ENCODE measurements at regions not wholly inside any gene's neighbourhood (a gene's known extent, or its start where the extent isn't known, plus 50 kb on each side); places are given as distances from the start of the nearest gene placed in this dataset.
A peak's percentile ranks its signal among the peaks of the same experiment; 100 is the strongest.

DNA sequence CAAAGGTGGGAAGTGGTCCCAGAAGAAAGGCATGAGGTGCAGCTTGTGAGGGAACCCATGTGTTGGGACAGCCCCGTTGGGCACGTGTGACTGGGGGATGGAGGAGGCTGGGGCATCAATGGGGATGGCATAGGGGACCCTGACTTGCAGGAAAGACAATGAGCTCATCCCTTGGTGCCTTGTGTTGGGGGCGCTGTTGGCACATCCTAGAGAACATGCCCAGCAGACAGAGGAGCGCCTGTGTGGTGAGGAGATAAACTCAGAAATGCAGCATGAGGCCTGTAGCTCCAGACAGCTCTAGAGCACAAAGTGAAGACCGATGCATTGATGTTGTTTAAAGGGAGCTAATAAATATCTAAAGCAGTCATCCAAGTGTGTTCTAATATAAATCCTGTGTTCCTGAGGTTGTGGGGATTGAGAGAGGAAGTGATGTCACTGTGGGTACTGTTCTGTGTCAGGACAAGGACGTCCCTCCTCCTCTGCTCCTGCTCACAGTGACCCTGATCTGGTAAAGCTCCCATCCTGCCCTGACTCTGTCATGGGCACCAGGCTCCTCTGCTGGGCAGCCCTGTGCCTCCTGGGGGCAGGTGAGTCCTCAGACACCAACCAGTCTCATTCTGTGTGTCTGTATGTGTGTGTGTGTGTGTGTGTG is 126.1 kb upstream of the PRSS58 start:
- H3K27ac Mint-ChIP-seq, result peak overlapping the region; percentile 83 to 94
- no peaks in the 10 kb centered on the region for H3K36me3 Mint-ChIP-seq
- peak; percentile 70 to 73 for ATAC-seq
- DNase-seq (ENCODE audit: low spot score in 2 of 2), result peak in 1 of 2 donors; percentile 30
- H3K9me3 Mint-ChIP-seq, result no peaks in the 10 kb centered on the region

DNA sequence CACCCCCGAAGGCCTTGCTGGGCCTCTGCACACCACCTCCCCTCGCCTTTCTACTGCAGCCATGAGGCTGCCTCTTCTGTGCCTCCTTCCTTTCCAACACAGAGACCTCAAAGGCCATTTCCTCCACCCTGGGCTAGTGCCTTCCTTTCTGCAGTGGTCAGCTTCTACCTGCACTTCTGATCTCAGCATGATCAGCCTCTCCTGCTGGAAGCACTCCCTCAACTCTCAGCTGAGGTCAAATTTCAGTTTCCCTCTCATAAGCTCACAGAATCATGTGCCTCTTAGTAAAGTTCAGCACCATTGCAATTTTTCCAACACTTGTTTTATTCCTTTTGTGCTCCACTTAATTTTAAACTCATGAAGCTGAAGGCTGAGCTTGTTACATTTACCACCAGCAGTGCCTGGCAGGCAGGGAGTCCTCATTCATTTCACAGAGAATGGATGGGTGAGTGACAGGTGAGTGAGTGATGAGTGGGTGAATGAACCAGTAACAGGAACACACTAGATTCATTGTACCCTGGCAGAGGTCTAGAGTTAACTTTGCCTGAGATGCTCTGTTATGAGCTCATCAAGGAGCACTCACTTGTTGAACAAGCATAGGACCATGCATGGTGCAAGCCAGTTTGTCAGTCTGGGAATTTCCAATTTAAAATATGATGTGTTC is 124.0 kb upstream of the PRSS58 start:
- Mint-ChIP-seq H3K27ac (no peak overlapping the region), H3K36me3 (no peaks in the 10 kb centered on the region), H3K9me3 (no peaks in the 10 kb centered on the region)
- DNase-seq (ENCODE audit: low spot score in 2 of 2) (no peak), ATAC-seq (no peak)

DNA sequence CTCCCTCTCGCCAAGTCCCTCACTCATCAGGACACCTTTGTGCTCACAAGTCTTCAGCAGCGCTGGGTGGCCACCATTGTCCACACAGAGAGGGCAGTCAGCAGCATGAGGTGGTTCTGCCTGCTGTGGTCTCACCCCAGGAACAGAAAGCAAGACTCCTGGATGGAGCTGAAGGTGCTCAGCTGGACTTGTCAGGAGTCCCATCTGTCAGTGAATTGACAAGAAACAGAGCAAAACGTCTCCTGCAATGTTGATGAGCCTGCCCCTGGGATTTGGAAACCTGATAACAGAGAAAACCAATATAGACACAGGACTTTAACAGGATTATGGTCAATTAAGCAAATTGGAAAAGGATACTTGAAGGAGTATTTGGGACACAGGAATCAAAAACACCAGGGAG is 122.2 kb upstream of the PRSS58 start:
- ATAC-seq, result no peak
- H3K27ac Mint-ChIP-seq, result no peak overlapping the region
- DNase-seq (ENCODE audit: low spot score in 2 of 2), result no peak
- H3K36me3 Mint-ChIP-seq, result no peaks in the 10 kb centered on the region
- H3K9me3 Mint-ChIP-seq, result no peaks in the 10 kb centered on the region

DNA sequence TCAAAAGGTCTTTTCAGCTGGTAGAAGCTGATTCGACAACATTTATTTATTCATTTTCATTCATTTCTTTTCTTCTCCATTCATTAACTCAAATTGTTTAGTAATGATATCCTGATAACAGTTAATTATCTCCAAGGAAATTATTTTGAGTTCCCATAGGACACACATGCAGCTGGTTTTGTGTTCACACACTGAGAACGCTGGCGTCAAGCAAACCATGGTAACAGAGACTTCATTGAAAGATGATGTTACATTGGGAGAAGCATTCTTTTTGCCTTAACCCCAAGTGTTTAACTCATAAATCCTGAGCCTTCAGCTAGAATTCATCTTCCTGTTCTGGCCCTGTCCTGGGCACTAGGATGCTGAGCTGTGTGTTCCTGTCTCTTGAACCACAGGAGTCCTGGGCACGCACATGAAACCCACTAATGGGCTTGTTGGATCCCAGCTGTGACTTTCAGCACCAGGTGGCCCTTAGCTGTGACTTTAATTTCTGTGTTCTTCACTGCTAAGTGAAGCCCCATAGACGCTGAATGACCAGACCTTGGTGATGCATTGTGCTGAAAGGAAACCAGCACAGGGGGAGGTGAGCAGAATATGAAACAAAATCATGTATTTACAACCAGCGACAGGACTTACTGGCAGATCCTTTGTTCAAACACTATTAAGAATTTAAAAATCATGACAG is 121.5 kb upstream of the PRSS58 start:
- no peak for DNase-seq (ENCODE audit: low spot score in 2 of 2)
- no peak for ATAC-seq
- no peaks in the 10 kb centered on the region for H3K36me3 Mint-ChIP-seq
- no peaks in the 10 kb centered on the region for H3K9me3 Mint-ChIP-seq
- H3K27ac Mint-ChIP-seq, result no peak overlapping the region

DNA sequence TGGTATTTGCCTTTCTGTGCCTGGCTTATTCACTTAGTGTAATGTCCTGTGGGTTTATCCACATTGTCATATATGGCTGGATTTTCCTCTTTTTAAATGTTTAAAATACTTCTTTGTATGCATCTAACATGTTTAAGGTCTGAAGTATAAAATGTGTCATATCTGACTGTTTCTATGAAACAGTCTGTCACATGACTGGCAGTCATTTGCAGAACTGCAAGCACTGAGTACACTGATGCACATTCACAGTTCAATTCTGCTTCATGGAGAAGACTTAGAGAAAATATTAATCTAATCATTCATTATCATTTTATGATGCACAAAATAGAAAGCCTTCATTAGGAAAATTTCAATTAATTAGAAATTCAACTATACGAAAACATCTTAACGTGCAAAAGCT is 119.7 kb upstream of the PRSS58 start:
- Mint-ChIP-seq H3K36me3 (no peaks in the 10 kb centered on the region), H3K9me3 (no peaks in the 10 kb centered on the region), H3K27ac (no peak overlapping the region)
- DNase-seq (ENCODE audit: low spot score in 2 of 2) (no peak), ATAC-seq (peak in 1 of 2 donors; percentile 36)

DNA sequence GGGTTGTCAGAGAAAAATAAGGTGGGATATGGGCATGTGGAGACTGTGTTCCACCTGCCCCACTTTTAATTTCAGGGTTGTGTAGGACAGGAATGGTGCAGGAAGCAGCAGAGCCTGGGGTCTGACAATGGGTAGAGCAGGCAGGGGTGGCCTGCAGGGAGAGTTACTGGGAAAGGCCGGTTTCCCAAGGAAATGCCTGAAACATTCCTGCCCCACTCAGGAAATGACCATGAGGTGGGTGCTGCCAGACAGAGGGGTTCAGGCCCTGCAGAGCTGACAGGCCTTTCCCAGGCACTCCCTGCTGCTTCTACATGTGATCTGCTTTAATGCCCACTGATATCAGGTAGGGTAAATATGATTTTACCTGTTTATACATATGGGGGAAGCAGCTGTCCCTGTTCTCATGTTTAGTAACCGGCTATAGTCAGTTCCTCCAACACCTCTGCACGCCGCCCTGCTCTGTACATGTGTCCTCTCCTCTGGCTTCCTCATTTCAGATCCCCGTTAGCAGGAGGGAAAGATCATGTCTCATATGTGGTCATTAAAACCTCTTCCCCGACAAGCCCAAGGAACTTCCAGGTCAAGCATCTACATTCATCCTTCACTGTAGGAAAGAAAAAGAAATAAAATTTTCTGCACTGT is 118.6 kb upstream of the PRSS58 start:
- Mint-ChIP-seq H3K27ac (no peak overlapping the region), H3K36me3 (no peaks in the 10 kb centered on the region), H3K9me3 (no peaks in the 10 kb centered on the region)
- ATAC-seq, result peak; percentile 16 to 22
- DNase-seq (ENCODE audit: low spot score in 2 of 2), result no peak

DNA sequence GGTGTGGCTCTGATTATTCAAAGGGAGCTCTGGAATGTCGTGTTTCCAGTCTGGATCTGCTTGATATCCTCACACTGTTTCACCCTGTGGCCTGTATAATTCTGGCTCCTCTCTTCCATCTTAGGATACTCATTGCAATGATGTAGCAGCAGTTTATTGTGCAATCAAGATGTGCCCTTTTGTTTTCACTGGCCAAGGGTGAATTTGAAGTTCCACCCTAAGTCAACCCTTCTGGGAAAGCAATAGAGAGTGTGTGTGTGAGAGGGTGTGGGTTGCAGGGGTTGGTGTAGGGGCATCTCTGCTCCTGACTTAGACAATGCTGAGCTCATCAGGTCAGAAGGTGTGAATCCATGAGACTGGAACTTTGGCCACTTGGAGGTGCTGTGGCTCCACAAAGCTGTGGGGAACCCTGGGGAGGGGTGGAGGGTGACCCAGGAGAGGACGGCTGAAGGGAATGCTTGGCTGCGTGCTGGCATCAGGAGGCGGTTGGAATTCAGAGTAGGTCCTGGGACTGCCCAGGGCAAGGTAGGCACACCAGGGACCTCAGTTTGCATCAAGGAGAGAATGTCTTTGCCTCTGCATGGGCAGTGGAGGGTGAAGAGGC is 118.0 kb upstream of the PRSS58 start:
- Mint-ChIP-seq H3K27ac (no peak overlapping the region), H3K9me3 (no peaks in the 10 kb centered on the region), H3K36me3 (no peaks in the 10 kb centered on the region)
- no peak for DNase-seq (ENCODE audit: low spot score in 2 of 2)
- ATAC-seq, result peak; percentile 73 to 79

DNA sequence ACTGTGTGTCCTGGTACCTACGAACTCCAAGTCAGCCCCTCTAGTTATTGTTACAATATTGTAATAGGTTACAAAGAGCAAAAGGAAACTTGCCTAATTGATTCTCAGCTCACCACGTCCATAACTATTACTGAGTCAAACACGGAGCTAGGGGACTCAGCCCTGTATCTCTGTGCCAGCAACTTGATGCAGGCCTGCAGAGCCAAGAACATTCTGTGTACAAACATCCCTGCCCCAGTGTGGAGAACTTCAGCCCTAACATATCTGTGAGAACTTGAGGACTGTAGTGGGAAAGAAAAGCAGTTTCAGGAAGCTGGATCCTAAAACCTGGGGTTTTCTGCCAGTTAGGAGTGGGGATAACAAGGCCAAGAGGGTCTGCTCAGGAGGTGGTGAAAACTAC is 114.9 kb upstream of the PRSS58 start:
- ATAC-seq (no peak), DNase-seq (ENCODE audit: low spot score in 2 of 2) (no peak)
- no peak overlapping the region for H3K27ac Mint-ChIP-seq
- H3K9me3 Mint-ChIP-seq, result peaks cover 9 to 11% of the 10 kb centered on the region in 2 donors
- H3K36me3 Mint-ChIP-seq, result peaks cover 6 to 13% of the 10 kb centered on the region in 2 donors

DNA sequence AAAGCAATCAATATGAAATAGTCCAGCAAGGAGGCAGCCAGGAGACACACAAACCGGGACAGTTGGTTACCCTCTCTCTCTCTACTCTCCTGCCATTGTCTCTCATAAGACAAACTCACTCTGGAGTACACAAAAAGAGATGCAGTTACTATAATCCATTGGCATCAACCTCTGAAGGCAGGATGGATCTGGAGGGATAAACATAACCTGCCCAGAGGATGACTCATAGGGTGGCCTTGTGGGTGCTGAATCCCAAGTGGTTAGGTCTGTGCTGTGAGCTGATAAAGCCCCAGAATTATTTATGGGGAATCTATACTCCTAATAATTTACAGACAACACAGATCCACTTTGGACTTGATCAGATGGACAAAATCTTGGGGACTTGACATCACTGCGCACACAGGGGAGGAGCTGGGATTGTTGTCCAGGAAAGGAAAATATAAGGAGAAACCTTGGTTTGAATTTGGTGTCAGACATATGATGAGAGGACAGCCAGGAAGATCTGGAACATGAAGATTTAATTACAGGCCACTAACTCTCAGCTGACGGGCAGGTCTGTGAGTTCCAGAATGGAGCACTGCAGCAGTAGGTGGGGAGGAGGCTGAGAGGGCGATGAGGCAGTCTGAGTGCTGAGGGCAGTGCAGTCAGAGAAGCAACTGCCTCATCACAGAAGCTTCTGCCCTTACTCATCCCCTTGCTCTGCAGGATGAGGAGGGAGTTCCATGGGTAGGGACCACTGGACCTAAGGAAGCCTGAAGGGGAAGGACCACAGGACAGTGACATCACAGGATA is 113.9 kb upstream of the PRSS58 start:
- Mint-ChIP-seq H3K36me3 (peaks cover 6 to 17% of the 10 kb centered on the region in 2 donors), H3K9me3 (peaks cover 10 to 11% of the 10 kb centered on the region in 2 donors), H3K27ac (no peak overlapping the region)
- ATAC-seq (no peak), DNase-seq (ENCODE audit: low spot score in 2 of 2) (no peak)

DNA sequence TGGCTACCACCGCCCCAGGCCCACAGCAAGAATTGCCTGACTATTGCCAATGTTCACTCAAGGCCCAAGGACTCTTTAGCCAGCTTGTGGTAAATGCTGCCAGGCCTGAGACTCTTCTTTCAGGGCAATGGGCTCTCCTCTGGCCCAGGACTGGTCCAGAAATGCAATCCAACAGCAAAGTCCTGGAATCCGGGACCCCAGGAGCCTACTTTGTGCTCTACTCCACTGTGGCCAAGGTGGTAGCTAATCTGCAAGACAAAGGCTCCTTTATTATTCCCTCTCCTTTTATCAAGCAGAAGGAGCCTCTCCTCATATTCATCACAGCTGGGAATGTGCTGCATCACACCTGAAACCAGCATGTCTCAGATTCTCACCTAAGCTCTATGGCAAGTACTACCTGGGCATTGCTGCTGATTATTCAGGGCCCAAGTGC is 107.6 kb upstream of the PRSS58 start:
- DNase-seq (ENCODE audit: low spot score in 2 of 2) (no peak), ATAC-seq (no peak)
- H3K27ac Mint-ChIP-seq, result no peak overlapping the region
- H3K9me3 Mint-ChIP-seq, result peaks cover 11 to 13% of the 10 kb centered on the region in 2 donors
- H3K36me3 Mint-ChIP-seq, result peaks cover 6 to 22% of the 10 kb centered on the region in 2 donors

DNA sequence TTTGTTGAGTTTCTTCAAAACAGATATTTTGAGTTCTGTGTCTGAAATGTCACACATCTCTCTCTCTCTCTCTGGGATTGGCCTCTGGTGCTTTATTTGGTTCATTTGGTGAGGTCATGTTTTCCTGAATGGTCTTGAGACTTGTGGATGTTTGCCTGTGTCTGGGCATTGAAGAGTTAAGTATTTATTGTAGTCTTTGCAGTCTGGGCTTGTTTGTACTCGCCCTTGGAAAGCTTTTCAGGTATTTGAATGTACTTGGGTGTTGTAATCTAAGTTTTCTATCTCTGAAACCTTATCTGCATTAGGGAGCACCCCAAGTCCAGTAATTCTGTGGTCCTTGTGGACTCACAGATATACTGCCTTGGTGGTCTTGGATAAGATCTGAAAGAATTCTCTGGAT is 106.7 kb upstream of the PRSS58 start:
- Mint-ChIP-seq H3K27ac (no peak overlapping the region), H3K36me3 (peaks cover 6 to 22% of the 10 kb centered on the region in 2 donors), H3K9me3 (peaks cover 11 to 13% of the 10 kb centered on the region in 2 donors)
- ATAC-seq, result no peak
- DNase-seq (ENCODE audit: low spot score in 2 of 2), result no peak

DNA sequence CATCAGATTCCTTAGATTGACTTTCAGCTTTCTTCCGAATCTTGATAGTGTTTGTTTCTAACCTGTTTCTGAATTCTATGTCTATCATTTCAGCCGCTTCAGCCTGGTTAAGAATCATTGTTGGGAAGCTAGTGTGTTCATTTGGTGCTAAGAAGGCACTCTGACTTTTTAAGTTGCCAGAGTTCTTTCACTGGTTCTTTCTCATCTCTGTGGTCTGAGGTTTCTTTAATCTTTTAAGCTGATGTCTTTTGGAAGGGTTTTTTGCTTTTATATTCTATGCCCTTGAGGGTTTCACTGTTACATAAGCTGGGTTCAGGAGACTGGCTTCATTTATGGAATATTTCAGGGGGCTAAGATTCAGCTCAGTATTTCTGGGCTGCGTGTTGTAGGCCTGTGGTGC is 104.5 kb upstream of the PRSS58 start:
- Mint-ChIP-seq H3K27ac (peak overlapping the region in 1 of 2 donors; percentile 34), H3K36me3 (peaks cover 0 to 5% of the 10 kb centered on the region in 2 donors), H3K9me3 (peaks cover 0 to 4% of the 10 kb centered on the region in 2 donors)
- ATAC-seq (peak; percentile 50 to 67), DNase-seq (ENCODE audit: low spot score in 2 of 2) (no peak)

DNA sequence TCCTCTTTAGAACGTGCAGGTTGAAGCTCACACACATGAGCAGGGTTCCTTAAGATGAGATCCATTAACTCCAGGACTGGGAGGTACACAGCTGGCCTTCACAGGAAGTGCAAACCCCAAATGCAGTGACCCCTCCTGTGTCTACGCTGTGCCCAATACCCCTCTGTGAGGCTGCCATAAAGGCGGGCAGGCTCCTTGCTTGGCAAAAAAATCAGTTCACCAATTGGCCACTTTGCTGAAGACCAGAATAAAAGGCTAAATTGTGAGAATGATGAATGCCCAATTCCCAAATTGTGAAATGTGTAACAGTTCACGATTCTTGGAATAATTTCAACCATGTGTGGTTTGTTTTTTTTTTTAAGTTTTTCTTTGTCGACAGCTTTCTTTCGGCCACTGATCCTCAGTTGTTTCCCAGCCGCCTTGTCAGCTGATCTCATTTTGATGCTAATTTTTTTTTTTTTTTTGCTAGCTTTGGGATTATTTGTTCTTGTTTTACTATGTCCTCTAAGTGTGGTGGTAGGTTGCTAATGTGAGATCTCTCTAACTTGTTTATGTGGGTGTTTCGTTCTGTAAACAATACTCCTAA is 101.9 kb upstream of the PRSS58 start:
- DNase-seq (ENCODE audit: low spot score in 2 of 2) (no peak), ATAC-seq (no peak)
- no peak overlapping the region for H3K27ac Mint-ChIP-seq
- no peaks in the 10 kb centered on the region for H3K36me3 Mint-ChIP-seq
- no peaks in the 10 kb centered on the region for H3K9me3 Mint-ChIP-seq

DNA sequence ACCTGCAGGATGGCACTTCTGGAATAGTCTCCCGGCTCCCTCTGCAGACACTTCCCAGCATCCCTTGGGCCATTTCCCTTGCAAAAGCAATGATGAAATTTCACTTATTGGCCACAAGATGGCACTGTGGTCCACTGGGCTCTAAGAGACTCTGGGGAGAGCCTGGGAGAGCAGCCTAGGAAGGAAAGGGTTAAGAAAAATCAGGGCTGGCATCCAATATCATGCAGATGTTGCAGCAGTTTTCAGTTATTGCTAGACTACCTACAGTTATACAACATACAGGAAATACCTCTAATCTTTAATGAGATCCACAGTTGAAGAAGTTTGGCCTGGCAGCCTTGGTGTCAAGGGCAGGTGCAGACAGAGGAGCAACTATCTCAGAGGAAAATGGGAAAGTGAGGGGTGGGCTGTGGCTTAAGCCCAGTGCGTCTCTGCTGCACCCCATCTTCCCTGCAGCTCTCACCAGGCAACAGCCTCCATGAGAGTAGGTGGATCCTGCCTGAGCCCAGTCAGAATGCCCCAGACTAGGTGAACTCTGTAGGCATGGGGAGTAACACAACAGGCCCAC is 100.2 kb upstream of the PRSS58 start:
- Mint-ChIP-seq H3K27ac (no peak overlapping the region), H3K36me3 (peaks cover 0 to 5% of the 10 kb centered on the region in 2 donors), H3K9me3 (no peaks in the 10 kb centered on the region)
- peak; percentile 70 to 75 for ATAC-seq
- peak in 1 of 2 donors; percentile 35 for DNase-seq (ENCODE audit: low spot score in 2 of 2)

DNA sequence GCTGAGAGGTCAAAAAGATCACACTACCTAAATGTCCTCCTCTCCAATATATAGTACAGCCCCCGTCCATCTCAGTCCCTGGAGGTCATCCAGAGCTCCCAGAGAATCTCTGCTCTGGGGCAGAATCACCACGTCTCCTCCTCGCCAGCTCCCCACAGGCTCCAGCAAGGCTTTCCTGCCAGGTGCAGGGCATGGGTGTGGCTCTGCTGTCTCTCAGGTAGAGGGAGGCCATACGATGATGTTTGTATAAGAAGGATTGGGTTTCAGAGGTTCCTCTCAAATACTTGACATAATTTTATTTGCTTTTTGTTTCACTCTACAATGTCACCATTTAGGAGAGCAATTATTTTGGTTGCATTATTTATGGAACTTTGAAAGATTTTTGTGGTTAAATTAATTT is 98.3 kb upstream of the PRSS58 start:
- Mint-ChIP-seq H3K36me3 (peaks cover 0 to 12% of the 10 kb centered on the region in 2 donors), H3K27ac (peak overlapping the region; percentile 23 to 40), H3K9me3 (peaks cover 0 to 11% of the 10 kb centered on the region in 2 donors)
- DNase-seq (ENCODE audit: low spot score in 2 of 2) (no peak), ATAC-seq (no peak)

Data from activated naive CD4-positive, alpha-beta T cell treated with anti-CD3 and anti-CD28 coated beads, Interleukin-2, amount 50 U/mL, for 72 hours (primary cell).